Activated CD8-positive, alpha-beta memory T cell treated with anti-CD3 and anti-CD28 coated beads, Interleukin-2, amount 50 U/mL, for 24 hours (primary cell): ENCODE measurements at regions not wholly inside any gene's neighbourhood (a gene's known extent, or its start where the extent isn't known, plus 50 kb on each side); places are given as distances from the start of the nearest gene placed in this dataset.

Experiments
- DNase-seq: peaks from one replicate; pipeline ENCODE4 v3.0.0-alpha.2; 2020; ENCODE audit errors: extremely low read depth

- no peak for DNase-seq
Observed at GRCh38 chr3:106691476-106691875, 685.8 kb upstream of the CCDC54 start.

GRCh38 chr3:106692624-106693023 is 684.6 kb upstream of the CCDC54 start:
- no peak for DNase-seq

GRCh38 chr3:106699122-106699521 is 678.1 kb upstream of the CCDC54 start:
- no peak for DNase-seq

- no peak for DNase-seq
Observed at GRCh38 chr3:106700981-106701380, 676.3 kb upstream of the CCDC54 start.

GRCh38 chr3:106703524-106703923 is 673.7 kb upstream of the CCDC54 start:
- DNase-seq: no peak

DNA sequence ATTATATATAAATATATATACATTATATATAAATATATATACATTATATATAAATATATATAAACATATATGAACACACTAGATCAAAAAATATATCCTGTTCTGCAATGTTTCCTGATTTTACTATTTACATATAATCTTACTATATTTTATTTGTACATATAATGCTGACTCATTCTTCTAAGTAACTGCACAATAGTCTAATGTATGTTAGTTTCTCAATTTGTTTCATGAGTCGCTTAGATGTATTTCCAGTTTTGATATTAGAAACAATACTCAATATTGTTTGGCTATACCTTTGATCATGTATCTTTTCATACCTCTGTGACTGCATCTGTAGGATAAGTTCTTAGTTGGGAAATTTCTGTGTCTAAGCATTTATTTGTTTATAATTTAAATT is 669.9 kb upstream of the CCDC54 start:
- DNase-seq: no peak

DNA sequence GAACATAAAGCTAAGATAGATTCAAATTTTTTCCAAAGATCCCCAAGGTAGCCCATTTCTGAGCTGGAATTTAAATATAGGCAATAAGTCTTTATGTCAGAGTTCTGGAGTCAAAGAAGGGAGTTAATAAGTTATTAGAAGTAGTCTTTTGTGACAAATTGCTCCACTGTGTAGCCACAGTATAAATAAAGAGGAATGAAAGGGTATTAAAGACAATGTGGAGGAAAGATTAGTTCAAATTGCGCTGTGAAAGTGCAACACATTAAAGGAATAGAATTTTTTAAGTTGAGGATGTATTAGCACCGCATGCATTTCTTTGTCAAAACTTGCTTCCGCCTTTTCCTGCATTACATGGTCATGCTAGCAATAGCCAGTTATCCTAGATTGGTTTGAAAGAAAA is 666.6 kb upstream of the CCDC54 start:
- no peak for DNase-seq

GRCh38 chr3:106711650-106712049 is 665.6 kb upstream of the CCDC54 start:
- DNase-seq: no peak

DNA sequence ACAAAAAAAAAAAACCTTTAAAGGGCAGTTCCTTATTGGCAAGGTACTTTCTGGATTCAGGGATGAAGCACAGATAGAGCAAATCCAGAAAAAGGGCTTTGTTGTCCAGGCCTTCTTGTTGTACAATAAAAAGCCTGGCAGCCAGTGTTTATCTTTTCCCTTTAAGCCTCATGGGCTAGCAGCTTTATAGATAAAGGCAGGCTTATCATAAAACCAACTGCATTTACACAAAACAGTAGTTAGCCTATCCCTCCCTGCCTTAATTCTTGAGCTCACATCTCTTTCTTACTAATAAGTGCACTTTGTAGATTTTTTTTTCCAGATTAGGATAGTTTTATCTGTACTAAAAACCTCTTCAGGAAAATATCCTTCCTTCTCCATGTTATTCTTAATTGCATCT is 662.8 kb upstream of the CCDC54 start:
- DNase-seq: no peak

DNA sequence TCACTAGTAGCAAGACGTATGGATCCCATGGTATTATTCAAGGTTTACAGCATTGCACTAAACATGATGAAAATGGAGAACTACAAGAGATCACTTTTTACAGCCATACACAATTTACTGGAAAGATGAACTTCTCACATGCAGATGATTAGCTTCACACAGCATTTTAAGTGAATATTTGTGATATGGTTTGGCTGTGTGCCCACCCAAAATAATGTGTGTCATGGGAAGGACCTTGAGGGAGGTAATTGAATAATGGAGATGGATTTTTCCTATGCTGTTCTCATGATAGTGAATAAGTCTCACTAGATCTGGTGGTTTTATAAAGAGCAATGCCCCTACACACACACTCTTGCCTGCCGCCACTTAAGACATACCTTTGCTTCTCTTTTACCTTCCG is 662.0 kb upstream of the CCDC54 start:
- DNase-seq: no peak

DNA sequence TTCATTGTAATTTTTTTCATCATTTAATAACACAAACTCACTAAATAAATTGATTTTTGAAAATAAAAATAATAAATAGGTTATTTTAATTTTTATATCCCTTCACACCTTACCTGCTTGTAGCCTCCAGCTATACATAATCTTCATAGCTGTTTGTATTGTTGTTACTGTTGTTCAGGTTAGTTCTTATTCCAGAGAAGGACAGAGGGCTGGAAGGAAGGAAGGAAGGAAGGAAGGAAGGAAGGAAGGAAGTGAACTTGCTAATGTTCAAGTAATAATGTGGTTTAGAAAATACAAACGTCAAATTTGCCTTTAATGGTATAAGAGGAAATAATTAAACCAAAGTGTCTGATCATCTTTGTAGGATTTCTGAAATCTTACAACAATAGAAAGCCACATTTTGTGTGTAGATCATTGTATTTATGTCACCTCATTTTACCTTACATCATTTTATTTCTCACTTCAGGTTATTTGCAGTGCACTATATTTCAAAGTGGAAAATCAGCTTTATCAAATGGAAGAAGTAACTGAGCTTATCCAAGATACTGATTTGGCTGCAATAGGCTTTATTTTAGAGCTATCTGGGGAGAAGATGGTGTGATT is 660.0 kb upstream of the CCDC54 start:
- no peak for DNase-seq

DNA sequence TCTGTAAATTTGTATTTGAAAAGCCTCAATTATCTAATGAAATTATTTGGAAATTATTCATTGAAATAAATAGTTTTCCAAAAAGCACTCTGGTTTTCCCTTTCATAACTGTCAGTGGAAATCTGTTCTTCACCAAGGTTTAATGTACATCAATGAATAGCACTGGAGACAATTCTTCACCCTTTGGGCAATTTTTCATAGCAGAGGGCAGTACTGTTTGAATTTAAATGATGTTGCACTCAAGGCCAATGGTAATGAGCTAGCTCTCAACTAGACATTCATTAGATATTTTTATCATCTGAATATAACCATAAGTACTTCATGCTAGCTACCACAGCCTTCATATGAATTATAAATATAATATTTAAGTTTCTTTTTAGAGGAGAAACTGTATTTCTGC is 658.2 kb upstream of the CCDC54 start:
- no peak for DNase-seq

- DNase-seq: no peak
Observed at GRCh38 chr3:106719583-106719982, 657.7 kb upstream of the CCDC54 start.

GRCh38 chr3:106720510-106720909 is 656.7 kb upstream of the CCDC54 start:
- no peak for DNase-seq

DNA sequence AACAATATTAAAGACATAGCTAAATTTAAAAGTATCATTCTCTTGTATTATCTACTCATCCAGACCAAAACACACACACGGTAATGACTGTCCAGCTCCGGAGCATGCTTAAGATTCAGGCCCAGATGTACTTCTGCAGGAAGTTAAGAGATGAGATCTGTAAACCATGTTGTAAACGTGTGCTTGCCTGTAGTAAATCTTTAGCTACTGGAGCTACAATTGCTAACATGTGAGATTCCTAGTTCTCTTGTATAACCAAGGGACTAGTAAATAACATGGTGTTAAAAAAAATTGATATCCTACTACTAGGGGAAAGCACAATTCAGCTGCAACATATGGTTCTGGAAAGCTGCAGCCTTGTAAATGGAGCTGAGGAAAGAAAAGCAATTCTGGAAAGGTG is 651.7 kb upstream of the CCDC54 start:
- DNase-seq: no peak

DNA sequence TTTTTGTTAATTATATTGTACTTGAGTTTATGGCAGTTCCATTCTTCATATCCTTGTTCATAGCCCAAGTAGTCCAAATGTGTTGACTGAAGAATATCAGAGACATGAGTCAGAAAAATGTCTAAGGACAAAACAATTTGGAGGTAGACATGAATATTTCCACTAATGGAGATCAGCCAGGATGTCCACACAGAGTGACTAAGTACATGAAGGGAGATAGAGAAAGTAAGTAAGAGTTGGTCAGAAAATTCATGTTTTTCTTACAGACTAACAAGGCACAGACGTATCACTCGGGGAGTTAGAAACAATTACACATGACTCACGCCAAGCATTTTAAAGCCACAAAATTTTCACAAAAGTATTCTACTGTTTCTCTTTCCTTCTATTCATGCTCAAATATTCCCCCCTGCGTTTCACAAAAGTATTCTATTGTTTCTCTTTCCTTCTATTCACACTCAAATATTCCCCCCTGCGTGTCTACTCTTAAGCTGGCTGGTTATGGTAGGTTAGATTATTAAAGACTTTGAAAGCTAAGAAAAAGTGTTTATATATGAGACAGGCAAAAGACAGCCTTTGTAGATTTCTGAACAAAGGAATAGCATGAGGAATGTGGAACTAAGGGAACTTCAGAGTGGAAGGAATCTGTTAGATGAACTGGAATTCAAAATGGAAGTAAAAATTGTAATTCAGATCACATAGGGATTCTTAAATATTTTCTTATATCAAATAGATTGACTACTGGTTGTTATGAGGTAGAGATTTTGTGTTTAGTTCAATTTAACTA is 648.7 kb upstream of the CCDC54 start:
- DNase-seq: no peak

GRCh38 chr3:106729481-106729880 is 647.8 kb upstream of the CCDC54 start:
- no peak for DNase-seq

DNA sequence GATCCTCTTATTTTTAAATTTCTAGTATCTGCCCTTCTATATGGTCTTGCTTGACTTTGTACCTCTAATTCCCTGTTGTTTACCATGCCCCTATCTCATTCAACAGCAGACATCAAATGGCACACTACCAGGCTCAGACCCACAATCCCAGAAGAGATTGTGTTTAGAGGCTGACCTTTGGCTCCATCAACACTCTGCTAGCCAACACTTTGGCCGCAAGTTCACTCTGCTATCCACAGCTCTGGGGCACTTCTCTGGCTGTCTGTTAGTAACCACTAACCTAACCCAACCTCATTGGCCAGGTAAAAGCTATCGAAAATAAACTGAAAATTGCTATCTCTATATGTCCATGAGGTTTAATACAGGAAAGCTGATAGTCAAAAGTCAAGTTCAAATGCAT is 646.0 kb upstream of the CCDC54 start:
- no peak for DNase-seq

DNA sequence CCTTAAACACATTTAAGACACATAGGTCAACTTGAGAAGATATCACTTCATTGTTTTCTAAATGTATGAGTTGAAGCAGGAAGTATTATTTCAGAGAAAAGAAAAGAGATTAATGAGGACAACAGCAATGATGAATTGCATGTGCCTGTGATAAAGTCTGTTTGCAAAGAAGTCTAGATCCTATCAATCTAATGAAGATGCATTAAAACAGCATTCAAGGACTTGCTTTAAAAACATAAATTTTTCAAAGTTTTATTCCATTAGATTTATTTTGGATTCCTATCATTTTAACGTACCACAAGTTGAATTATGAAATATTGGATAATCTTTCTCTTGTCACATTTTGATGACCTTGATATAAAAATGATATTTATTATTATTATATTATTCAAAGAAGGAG is 642.5 kb upstream of the CCDC54 start:
- no peak for DNase-seq

DNA sequence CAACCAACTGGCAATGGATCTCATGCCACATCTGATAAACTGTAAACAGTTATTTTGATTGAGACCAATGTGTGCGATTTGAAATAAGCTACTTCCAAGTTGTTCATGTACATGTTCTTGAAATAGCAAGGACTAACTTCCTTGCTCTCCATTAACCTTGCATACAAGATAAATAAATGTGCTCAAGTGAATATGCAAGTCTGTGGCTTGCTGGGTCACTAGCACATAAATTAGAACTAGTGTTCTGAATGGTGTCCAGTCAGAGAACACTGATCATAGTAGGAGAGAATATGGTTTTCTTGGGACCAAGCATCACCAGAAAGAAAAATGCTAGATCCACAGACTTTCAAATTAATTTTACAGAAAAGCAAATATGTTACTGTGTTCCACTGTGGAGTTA is 640.0 kb upstream of the CCDC54 start:
- DNase-seq: no peak

DNA sequence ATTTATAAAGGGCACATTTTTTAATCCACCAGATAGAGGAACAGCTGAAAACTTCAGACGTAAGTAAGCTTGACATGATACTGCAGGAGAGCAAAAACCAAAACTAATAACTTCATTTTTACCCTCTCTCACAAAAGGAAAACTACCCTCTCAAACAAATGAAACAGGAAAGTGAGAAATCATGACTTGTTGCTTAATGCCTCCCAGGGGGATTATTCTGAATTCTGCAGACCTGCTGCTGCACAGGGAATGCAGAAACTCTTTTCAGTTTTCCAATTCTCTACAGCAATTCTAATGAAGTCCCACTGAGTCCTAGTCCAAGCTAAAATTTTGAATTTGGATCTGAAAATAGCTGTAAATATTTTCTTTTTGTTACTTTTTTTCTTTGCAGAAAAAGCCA is 637.1 kb upstream of the CCDC54 start:
- no peak for DNase-seq

DNA sequence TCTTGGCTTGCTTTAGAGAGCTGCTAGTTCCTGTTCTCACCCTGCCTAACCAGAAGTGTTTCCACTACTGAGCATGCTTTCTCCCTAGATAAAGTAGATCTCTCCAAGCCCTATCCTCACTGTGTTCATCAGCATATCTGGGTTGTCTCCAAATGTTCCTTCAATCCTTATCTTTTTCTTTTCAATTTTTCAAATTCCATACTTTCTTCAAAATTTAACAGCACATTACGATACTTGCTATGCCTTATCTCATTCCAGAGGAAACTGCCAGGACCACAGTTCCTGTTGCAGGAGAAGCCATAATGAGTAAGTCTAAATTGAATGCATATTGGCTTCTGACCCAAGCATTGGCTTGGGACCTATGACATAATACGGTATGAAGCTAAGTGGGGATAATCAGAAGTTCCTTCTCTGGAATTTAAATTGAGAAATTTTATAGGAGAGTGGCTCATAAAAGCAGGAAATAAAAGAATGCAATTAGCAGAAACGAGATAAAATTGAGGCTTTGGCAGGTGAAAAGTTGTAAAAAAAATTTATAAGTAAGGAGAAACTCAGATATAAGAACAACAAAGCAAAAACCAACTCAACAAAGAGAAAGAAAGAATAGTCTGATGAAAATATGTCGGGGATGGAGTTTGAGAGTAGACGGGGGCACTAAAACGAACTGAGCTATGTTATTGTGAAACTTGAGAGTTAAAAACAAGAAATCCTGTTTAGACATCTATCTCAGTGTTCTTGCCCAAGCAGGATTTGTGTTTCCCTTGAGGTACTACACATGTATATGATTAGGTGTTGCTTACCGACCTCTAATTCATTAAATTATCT is 631.7 kb upstream of the CCDC54 start:
- DNase-seq: no peak

GRCh38 chr3:106746286-106746685 is 631.0 kb upstream of the CCDC54 start:
- DNase-seq: no peak
